MM.1S (cell line): ENCODE measurements at regions not wholly inside any gene's neighbourhood (a gene's known extent, or its start where the extent isn't known, plus 50 kb on each side); places are given as distances from the start of the nearest gene placed in this dataset.

Experiments used
- DNase-seq: peaks from one replicate; pipeline ENCODE4 v3.0.0-alpha.2; 2015
- H2AFZ ChIP-seq: fragments of 300-600 bp; sonication (generic); 2 replicates; pipeline ENCODE4 v1.6.0; 2016; ENCODE audit warnings: antibody characterized with exemption, low read length
- H3F3A ChIP-seq: fragments of 300-600 bp; sonication (generic); 2 replicates; pipeline ENCODE4 v1.6.1; 2016; ENCODE audit warnings: mild to moderate bottlenecking, antibody characterized with exemption, low read length, moderate library complexity, mixed read lengths; ENCODE audit not compliant: insufficient read depth
- H3K27ac ChIP-seq: fragments of 300-600 bp; sonication (generic); 2 replicates; pipeline ENCODE4 v1.5.1; 2016; ENCODE audit warnings: mild to moderate bottlenecking, low read length
- H3K27me3 ChIP-seq: fragments of 300-600 bp; sonication (generic); replicated peaks from 2 replicates; pipeline ENCODE4 v1.6.0; 2016; ENCODE audit warnings: low read length; ENCODE audit not compliant: insufficient read depth
- H3K36me3 ChIP-seq: fragments of 300-600 bp; sonication (generic); replicated peaks from 2 replicates; pipeline ENCODE4 v1.6.1; 2016; ENCODE audit warnings: mild to moderate bottlenecking, low read length, mixed read lengths; ENCODE audit not compliant: insufficient read depth
- H3K4me1 ChIP-seq: fragments of 300-600 bp; sonication (generic); 2 replicates; pipeline ENCODE4 v1.6.1; 2016; ENCODE audit warnings: low read length, mixed read lengths
- H3K4me2 ChIP-seq: fragments of 300-600 bp; sonication (generic); 2 replicates; pipeline ENCODE4 v1.6.0; 2016; ENCODE audit warnings: low read depth, low read length
- H3K4me3 ChIP-seq: fragments of 300-600 bp; sonication (generic); 2 replicates; pipeline ENCODE4 v1.5.1; 2016; ENCODE audit warnings: low read length, mixed read lengths
- H3K79me2 ChIP-seq: fragments of 300-600 bp; sonication (generic); 2 replicates; pipeline ENCODE4 v1.6.1; 2016; ENCODE audit warnings: mixed run types, low read length, mixed read lengths
- H3K9ac ChIP-seq: fragments of 300-600 bp; sonication (generic); 2 replicates; pipeline ENCODE4 v1.6.1; 2016; ENCODE audit warnings: low read length, mixed read lengths
- H3K9me2 ChIP-seq: fragments of 300-600 bp; sonication (generic); replicated peaks from 2 replicates; pipeline ENCODE4 v1.6.1; 2016; ENCODE audit warnings: mild to moderate bottlenecking, low read length, mixed read lengths; ENCODE audit not compliant: insufficient read depth
- H3K9me3 ChIP-seq: fragments of 300-600 bp; sonication (generic); replicated peaks from 2 replicates; pipeline ENCODE4 v1.6.1; 2016; ENCODE audit warnings: mild to moderate bottlenecking, low read length, mixed read lengths; ENCODE audit not compliant: insufficient read depth
- H4K20me1 ChIP-seq: fragments of 300-600 bp; sonication (generic); 2 replicates; pipeline ENCODE4 v1.6.1; 2016; ENCODE audit warnings: mild to moderate bottlenecking, low read length, moderate library complexity, mixed read lengths; ENCODE audit not compliant: insufficient read depth
- EZH2 ChIP-seq: fragments of 300-600 bp; sonication (generic); optimal IDR thresholded peaks from 2 replicates; pipeline ENCODE3; 2017; ENCODE audit warnings: low read depth, mild to moderate bottlenecking, antibody characterized with exemption, low read length, mixed read lengths
- EZH2phosphoT487 ChIP-seq: fragments of 300-600 bp; sonication (generic); IDR thresholded peaks from 2 replicates; pipeline ENCODE4 v1.6.1; 2018; ENCODE audit warnings: antibody characterized with exemption, low read length
- TF ChIP-seq, protein P1 (sequence below): fragments of 300-600 bp; sonication (generic); IDR thresholded peaks from 2 replicates; pipeline ENCODE4 v1.5.1; 2016; ENCODE audit warnings: antibody characterized with exemption, low read length, mixed read lengths

DNA sequence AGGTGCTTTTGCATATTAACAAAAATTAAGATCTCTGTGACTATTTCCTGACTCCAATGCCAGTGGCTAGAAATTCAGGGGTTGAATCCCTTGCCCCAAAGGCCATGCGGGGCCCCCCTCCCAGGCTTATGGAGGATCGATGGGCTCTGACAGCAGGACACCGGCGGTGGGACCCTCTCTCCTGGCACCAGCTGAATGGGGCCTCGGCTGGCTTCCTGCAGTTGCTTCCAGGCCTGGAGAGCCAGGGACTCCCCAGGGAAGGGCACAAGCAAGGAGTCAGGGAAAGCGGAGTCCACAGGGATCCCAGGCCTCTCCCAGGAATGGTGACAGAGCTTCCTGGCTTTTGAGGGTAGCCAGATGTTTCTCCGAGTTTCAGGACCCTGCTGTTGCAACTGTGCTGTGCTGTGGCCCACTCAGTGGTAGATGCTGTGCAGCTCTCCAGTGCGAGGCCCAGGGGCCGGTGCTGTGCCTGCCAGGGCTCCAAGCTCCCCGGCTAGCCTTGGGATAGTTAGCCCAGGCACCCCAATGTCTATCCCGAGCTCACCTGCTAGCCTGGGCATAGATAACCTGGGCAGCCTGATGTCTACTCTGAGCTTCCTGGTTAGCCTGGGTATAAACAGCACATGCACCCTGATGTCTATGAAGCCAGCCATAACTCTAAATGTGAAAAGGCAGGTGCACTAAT, 372.6 kb downstream of the SHANK2 start:
- Histone ChIP-seq H3K4me1 (no peaks in the 10 kb centered on the region), H4K20me1 (no peaks in the 10 kb centered on the region), H3K4me3 (no peak overlapping the region), H3K9me2 (no peaks in the 10 kb centered on the region), H3K4me2 (no peak overlapping the region), H3K9ac (no peak overlapping the region), H3K79me2 (no peaks in the 10 kb centered on the region), H3K27me3 (peaks cover 80% of the 10 kb centered on the region), H3K27ac (no peak overlapping the region), H3K36me3 (no peaks in the 10 kb centered on the region), H2AFZ (no peak overlapping the region), H3F3A (no peaks in the 10 kb centered on the region), H3K9me3 (no peaks in the 10 kb centered on the region)
- TF ChIP-seq EZH2: no peak
- TF ChIP-seq, protein P1, sequence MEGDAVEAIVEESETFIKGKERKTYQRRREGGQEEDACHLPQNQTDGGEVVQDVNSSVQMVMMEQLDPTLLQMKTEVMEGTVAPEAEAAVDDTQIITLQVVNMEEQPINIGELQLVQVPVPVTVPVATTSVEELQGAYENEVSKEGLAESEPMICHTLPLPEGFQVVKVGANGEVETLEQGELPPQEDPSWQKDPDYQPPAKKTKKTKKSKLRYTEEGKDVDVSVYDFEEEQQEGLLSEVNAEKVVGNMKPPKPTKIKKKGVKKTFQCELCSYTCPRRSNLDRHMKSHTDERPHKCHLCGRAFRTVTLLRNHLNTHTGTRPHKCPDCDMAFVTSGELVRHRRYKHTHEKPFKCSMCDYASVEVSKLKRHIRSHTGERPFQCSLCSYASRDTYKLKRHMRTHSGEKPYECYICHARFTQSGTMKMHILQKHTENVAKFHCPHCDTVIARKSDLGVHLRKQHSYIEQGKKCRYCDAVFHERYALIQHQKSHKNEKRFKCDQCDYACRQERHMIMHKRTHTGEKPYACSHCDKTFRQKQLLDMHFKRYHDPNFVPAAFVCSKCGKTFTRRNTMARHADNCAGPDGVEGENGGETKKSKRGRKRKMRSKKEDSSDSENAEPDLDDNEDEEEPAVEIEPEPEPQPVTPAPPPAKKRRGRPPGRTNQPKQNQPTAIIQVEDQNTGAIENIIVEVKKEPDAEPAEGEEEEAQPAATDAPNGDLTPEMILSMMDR: no peak
- no peak for TF ChIP-seq EZH2phosphoT487
- no peak for DNase-seq

DNA sequence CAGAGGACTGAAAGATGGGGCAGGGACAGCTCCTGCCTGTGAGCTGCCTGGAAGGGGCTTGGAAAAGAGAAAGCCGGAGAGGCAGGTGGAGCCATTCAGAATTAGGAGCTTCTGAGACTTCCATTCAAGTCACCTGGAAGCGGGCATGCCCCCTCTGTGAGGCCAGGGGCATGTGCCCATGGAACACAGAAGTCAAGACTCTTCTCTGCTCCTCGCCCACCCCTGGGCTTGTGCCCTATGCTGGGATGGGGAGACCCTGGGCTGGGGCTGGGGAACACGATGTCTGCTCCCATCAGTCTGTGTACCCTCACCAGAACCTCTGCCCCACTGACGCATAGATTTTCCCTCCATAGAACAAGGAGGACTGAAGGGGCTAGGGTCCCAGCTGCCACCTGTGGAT, 372.0 kb downstream of the SHANK2 start:
- Histone ChIP-seq H3K36me3 (no peaks in the 10 kb centered on the region), H3K4me2 (no peak overlapping the region), H3K4me1 (no peaks in the 10 kb centered on the region), H3K4me3 (no peak overlapping the region), H3K27ac (no peak overlapping the region), H3K9me3 (no peaks in the 10 kb centered on the region), H3F3A (no peaks in the 10 kb centered on the region), H3K9ac (no peak overlapping the region), H4K20me1 (no peaks in the 10 kb centered on the region), H2AFZ (no peak overlapping the region), H3K27me3 (peaks cover 80% of the 10 kb centered on the region), H3K9me2 (no peaks in the 10 kb centered on the region), H3K79me2 (no peaks in the 10 kb centered on the region)
- no peak for DNase-seq
- TF ChIP-seq, protein P1: no peak
- no peak for TF ChIP-seq EZH2

DNA sequence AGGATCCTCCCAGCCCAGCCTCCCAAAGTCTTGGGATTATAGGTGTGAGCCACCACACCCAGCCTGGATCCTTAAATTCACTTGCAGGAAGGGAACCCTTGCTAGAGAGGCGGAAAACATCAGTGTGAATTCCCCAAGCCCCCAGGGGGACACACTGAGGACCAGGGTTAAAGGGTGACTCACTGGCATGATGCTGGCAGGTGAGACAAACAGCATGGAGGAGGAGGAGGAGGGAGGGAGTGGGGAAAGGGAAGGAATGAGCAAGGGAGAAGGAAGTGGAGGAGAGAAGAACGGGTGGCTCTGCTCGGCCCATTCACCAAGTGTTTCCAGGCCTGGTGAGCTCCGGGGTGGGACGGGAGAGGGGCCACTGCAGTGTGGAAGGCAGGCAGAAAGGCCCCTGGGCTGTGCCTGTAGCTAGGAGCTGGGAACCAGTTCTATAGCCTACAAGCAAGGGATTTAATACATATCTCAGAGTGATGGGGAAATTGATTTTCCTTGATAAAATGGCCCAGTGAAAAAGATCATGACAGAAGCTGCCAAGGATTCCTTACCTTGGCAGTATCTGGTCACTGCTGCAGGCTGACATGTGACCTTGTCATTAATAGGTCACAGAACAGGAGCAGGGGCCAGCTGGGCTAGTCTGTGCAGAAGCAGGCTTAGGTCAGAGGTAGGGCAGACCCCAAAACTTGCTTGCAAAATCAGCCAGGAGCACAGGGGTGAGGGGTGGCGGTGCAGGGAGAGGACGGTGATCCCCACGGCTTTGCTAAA, 370.2 kb downstream of the SHANK2 start:
- Histone ChIP-seq H3K4me3 (no peak overlapping the region), H3K9me3 (no peaks in the 10 kb centered on the region), H3K4me2 (no peak overlapping the region), H4K20me1 (no peaks in the 10 kb centered on the region), H3F3A (no peaks in the 10 kb centered on the region), H3K9me2 (no peaks in the 10 kb centered on the region), H3K4me1 (no peaks in the 10 kb centered on the region; the same call in 1 of the 2 replicates), H3K9ac (no peak overlapping the region), H3K36me3 (no peaks in the 10 kb centered on the region), H2AFZ (no peak overlapping the region), H3K27me3 (peaks cover 86% of the 10 kb centered on the region), H3K79me2 (no peaks in the 10 kb centered on the region), H3K27ac (no peak overlapping the region)
- DNase-seq: no peak
- no peak for TF ChIP-seq EZH2phosphoT487
- no peak for TF ChIP-seq EZH2
- TF ChIP-seq, protein P1: no peak
